ENCODE measurements at regions not wholly inside any gene's neighbourhood (a gene's known extent, or its start where the extent isn't known, plus 50 kb on each side); places are given as distances from the start of the nearest gene placed in this dataset.

- H2BK12ac ChIP-seq (ENCODE audit: low read depth, low read length), result no peak overlapping the region
- no peak overlapping the region for H3K27ac ChIP-seq (ENCODE audit: low read depth, low read length)
- no peak overlapping the region for H2BK15ac ChIP-seq (ENCODE audit: low read length)
- no peaks in the 10 kb centered on the region for H3K4me1 ChIP-seq (replicated peaks in 1 of 4; ENCODE audit: control insufficient read depth in 3 of 4, insufficient read depth in 4 of 4, low read length in 3 of 4)
- H3K18ac ChIP-seq (ENCODE audit: extremely low read depth, low read length), result no peak overlapping the region
- H2AK5ac ChIP-seq (ENCODE audit: low read depth, low read length), result no peak overlapping the region
- no peak overlapping the region for H4K8ac ChIP-seq (ENCODE audit: extremely low read depth, insufficient read depth, low read length)
- no peaks in the 10 kb centered on the region for H3K27me3 ChIP-seq (replicated peaks in 1 of 4; ENCODE audit: control insufficient read depth in 3 of 4, extremely low read depth in 1 of 4, insufficient read depth in 3 of 4, low read length in 3 of 4)
- H2BK5ac ChIP-seq (ENCODE audit: low read depth, low read length), result no peak overlapping the region
- no peaks in the 10 kb centered on the region for H3K9me3 ChIP-seq (ENCODE audit: insufficient read depth in 2 of 2, low read depth in 1 of 2, low read length in 1 of 2)
- no peaks in the 10 kb centered on the region for H4K20me1 ChIP-seq (replicated peaks in 1 of 2; ENCODE audit: control insufficient read depth in 1 of 2, insufficient read depth in 2 of 2, low read length in 2 of 2)
- no peak overlapping the region for H3K9ac ChIP-seq (replicated peaks in 1 of 4; ENCODE audit: extremely low read depth in 1 of 4, low read depth in 3 of 4, low read length in 3 of 4)
- H2BK20ac ChIP-seq (ENCODE audit: low read length), result no peak overlapping the region
- no peak overlapping the region for H3K56ac ChIP-seq (replicated peaks; ENCODE audit: insufficient read length, low read depth, low read length)
- ChIA-PET CTCF (ENCODE audit: partially characterized antibody) (no interaction called here), POLR2A (ENCODE audit: partially characterized antibody) (no interaction called here)
- no peak for FAIRE-seq
- no peaks in the 10 kb centered on the region for H3K79me2 ChIP-seq (ENCODE audit: control insufficient read depth in 1 of 2, insufficient read depth in 2 of 2, low read length in 2 of 2)
- H3K23me2 ChIP-seq (ENCODE audit: low read depth, low read length), result no peaks in the 10 kb centered on the region
- H2AFZ ChIP-seq (ENCODE audit: low read length), result no peak overlapping the region
- DNase-seq (ENCODE audit: low read depth in 1 of 2, low spot score in 2 of 2), result no peak
- 92% methylated on average over 2 of the region's 2 CpGs; no CpG with 5 or more reads in 1 of the 2 experiments for WGBS, 2 experiments (ENCODE audit: extremely low coverage in 1 of 2, insufficient coverage in 1 of 2, insufficient read length in 1 of 2, insufficient replicate concordance in 2 of 2, low coverage in 1 of 2, low lambda C conversion rate in 2 of 2, missing lambda C conversion rate in 1 of 2)
- H3K4me2 ChIP-seq (ENCODE audit: insufficient read depth in 1 of 2, low read depth in 2 of 2, low read length in 2 of 2), result no peak overlapping the region
- no peak overlapping the region for H3K4ac ChIP-seq (replicated peaks; ENCODE audit: insufficient read length, low read depth, low read length)
- H3K4me3 ChIP-seq (ENCODE audit: extremely low read depth in 1 of 4, insufficient read depth in 2 of 4, low read depth in 3 of 4, low read length in 4 of 4), result no peak overlapping the region
- no peak overlapping the region for H3K23ac ChIP-seq (ENCODE audit: insufficient read length)
- no peak overlapping the region for H3K14ac ChIP-seq (ENCODE audit: insufficient read length)
- H3K79me1 ChIP-seq (ENCODE audit: low read depth, low read length), result no peaks in the 10 kb centered on the region
- no peak for TF ChIP-seq BACH1 (IDR thresholded peaks at IDR 0.05; ENCODE audit: low read length)
- no peak for TF ChIP-seq SUZ12 (IDR thresholded peaks at IDR 0.05; ENCODE audit: low read length)
- TF ChIP-seq NANOG (IDR thresholded peaks at IDR 0.05; ENCODE audit: insufficient read depth, low read depth, low read length, poor library complexity, severe bottlenecking), result no peak
- TF ChIP-seq TAF1 (IDR thresholded peaks at IDR 0.05; ENCODE audit: low read depth, low read length), result no peak
- TF ChIP-seq ATF2 (IDR thresholded peaks at IDR 0.05; ENCODE audit: low read length), result no peak
- TF ChIP-seq FOSL1 (IDR thresholded peaks at IDR 0.05; ENCODE audit: insufficient read depth, low read depth, low read length), result no peak
- no peak for TF ChIP-seq SIN3A (conservative IDR thresholded peaks at IDR 0.05 in 1 of 2, IDR thresholded peaks at IDR 0.05 in 1 of 2; ENCODE audit: low read depth in 1 of 2, low read length in 2 of 2)
- no peak for TF ChIP-seq SIRT6 (IDR thresholded peaks at IDR 0.05; ENCODE audit: low read length)
- no peaks in the 10 kb centered on the region for H3K36me3 ChIP-seq (ENCODE audit: control insufficient read depth in 2 of 4, insufficient read depth in 4 of 4, low read length in 3 of 4)
- no peak overlapping the region for H4K5ac ChIP-seq (ENCODE audit: insufficient read length, low read depth, low read length)
- H4K91ac ChIP-seq (replicated peaks; ENCODE audit: insufficient read length, low read length), result no peak overlapping the region
- H2BK120ac ChIP-seq (replicated peaks; ENCODE audit: low read depth, low read length), result no peak overlapping the region
These were observed 250.7 kb downstream of the ARAP2 start for GRCh38 chr4:35993606-35994005.
